ENCODE measurements at regions not wholly inside any gene's neighbourhood (a gene's known extent, or its start where the extent isn't known, plus 50 kb on each side); places are given as distances from the start of the nearest gene placed in this dataset.

- Histone ChIP-seq H3K27me3 (ENCODE audit: insufficient read depth, low read length) (no peaks in the 10 kb centered on the region), H3K27ac (ENCODE audit: low read depth, low read length) (no peak overlapping the region), H3K4me2 (ENCODE audit: low read length) (no peak overlapping the region), H3K9me3 (ENCODE audit: insufficient read depth, low read depth, low read length) (no peaks in the 10 kb centered on the region), H3K9ac (ENCODE audit: low read length) (no peak overlapping the region), H3K36me3 (ENCODE audit: insufficient read depth, low read length) (no peaks in the 10 kb centered on the region), H4K20me1 (ENCODE audit: insufficient read depth, low read length) (no peaks in the 10 kb centered on the region), H3K79me2 (ENCODE audit: insufficient read depth, low read length) (no peaks in the 10 kb centered on the region), H3K4me1 (ENCODE audit: insufficient read depth, low read length) (no peaks in the 10 kb centered on the region), H2AFZ (ENCODE audit: low read depth, low read length) (no peak overlapping the region), H3K4me3 (ENCODE audit: insufficient read depth, low read depth, low read length) (no peak overlapping the region)
- FAIRE-seq (no peak), DNase-seq (ENCODE audit: low read depth) (no peak)
- H3K36me3 Mint-ChIP-seq (ENCODE audit: low read depth, unreplicated experiment): no peaks in the 10 kb centered on the region
- H3K4me1 Mint-ChIP-seq (ENCODE audit: low read depth, unreplicated experiment): no peaks in the 10 kb centered on the region
- peaks cover 44% of the 10 kb centered on the region for H3K27me3 Mint-ChIP-seq (ENCODE audit: low read depth, unreplicated experiment)
- H3K9me3 Mint-ChIP-seq (ENCODE audit: unreplicated experiment): peaks cover 7% of the 10 kb centered on the region
- no peak for TF ChIP-seq CTCF (IDR thresholded peaks at IDR 0.05; ENCODE audit: insufficient read depth, low read depth, low read length)
- no peak for TF ChIP-seq EZH2 (IDR thresholded peaks at IDR 0.05; ENCODE audit: insufficient read depth, low read length)
- no peak overlapping the region for H3K27ac Mint-ChIP-seq (ENCODE audit: unreplicated experiment)
- H3K4me3 Mint-ChIP-seq (ENCODE audit: unreplicated experiment): no peak overlapping the region
These were observed 422.7 kb downstream of the MATN1 start for GRCh38 chr1:30300669-30301068.

- H3K9ac ChIP-seq (ENCODE audit: low read length): no peak overlapping the region
- no peak overlapping the region for H3K4me2 ChIP-seq (ENCODE audit: low read length)
- DNase-seq (ENCODE audit: low read depth) (no peak), FAIRE-seq (no peak)
- no peaks in the 10 kb centered on the region for H3K4me1 Mint-ChIP-seq (ENCODE audit: low read depth, unreplicated experiment)
- TF ChIP-seq CTCF (IDR thresholded peaks at IDR 0.05; ENCODE audit: insufficient read depth, low read depth, low read length): no peak
- no peak for TF ChIP-seq EZH2 (IDR thresholded peaks at IDR 0.05; ENCODE audit: insufficient read depth, low read length)
- no peaks in the 10 kb centered on the region for H3K4me1 ChIP-seq (ENCODE audit: insufficient read depth, low read length)
- peaks cover 10% of the 10 kb centered on the region for H3K9me3 Mint-ChIP-seq (ENCODE audit: unreplicated experiment)
- H3K27ac Mint-ChIP-seq (ENCODE audit: unreplicated experiment): no peak overlapping the region
- no peaks in the 10 kb centered on the region for H3K9me3 ChIP-seq (ENCODE audit: insufficient read depth, low read depth, low read length)
- no peak overlapping the region for H3K27ac ChIP-seq (ENCODE audit: low read depth, low read length)
- H3K36me3 ChIP-seq (ENCODE audit: insufficient read depth, low read length): no peaks in the 10 kb centered on the region
- peaks cover 43% of the 10 kb centered on the region for H3K27me3 Mint-ChIP-seq (ENCODE audit: low read depth, unreplicated experiment)
- no peaks in the 10 kb centered on the region for H4K20me1 ChIP-seq (ENCODE audit: insufficient read depth, low read length)
- no peak overlapping the region for H3K4me3 ChIP-seq (ENCODE audit: insufficient read depth, low read depth, low read length)
- H3K4me3 Mint-ChIP-seq (ENCODE audit: unreplicated experiment): no peak overlapping the region
- no peaks in the 10 kb centered on the region for H3K36me3 Mint-ChIP-seq (ENCODE audit: low read depth, unreplicated experiment)
- H3K79me2 ChIP-seq (ENCODE audit: insufficient read depth, low read length): no peaks in the 10 kb centered on the region
- no peaks in the 10 kb centered on the region for H3K27me3 ChIP-seq (ENCODE audit: insufficient read depth, low read length)
- H2AFZ ChIP-seq (ENCODE audit: low read depth, low read length): no peak overlapping the region
These were observed 424.0 kb downstream of the MATN1 start for GRCh38 chr1:30299393-30299792.

- Histone ChIP-seq H3K27me3 (ENCODE audit: insufficient read depth, low read length) (no peaks in the 10 kb centered on the region), H3K4me2 (ENCODE audit: low read length) (no peak overlapping the region), H3K9ac (ENCODE audit: low read length) (no peak overlapping the region), H3K36me3 (ENCODE audit: insufficient read depth, low read length) (no peaks in the 10 kb centered on the region), H3K27ac (ENCODE audit: low read depth, low read length) (no peak overlapping the region), H4K20me1 (ENCODE audit: insufficient read depth, low read length) (no peaks in the 10 kb centered on the region), H3K79me2 (ENCODE audit: insufficient read depth, low read length) (no peaks in the 10 kb centered on the region), H3K4me3 (ENCODE audit: insufficient read depth, low read depth, low read length) (no peak overlapping the region), H3K4me1 (ENCODE audit: insufficient read depth, low read length) (no peaks in the 10 kb centered on the region), H2AFZ (ENCODE audit: low read depth, low read length) (no peak overlapping the region), H3K9me3 (ENCODE audit: insufficient read depth, low read depth, low read length) (no peaks in the 10 kb centered on the region)
- H3K36me3 Mint-ChIP-seq (ENCODE audit: low read depth, unreplicated experiment): no peaks in the 10 kb centered on the region
- no peak overlapping the region for H3K4me3 Mint-ChIP-seq (ENCODE audit: unreplicated experiment)
- FAIRE-seq (no peak), DNase-seq (ENCODE audit: low read depth) (no peak)
- H3K27me3 Mint-ChIP-seq (ENCODE audit: low read depth, unreplicated experiment): peaks cover 40% of the 10 kb centered on the region
- TF ChIP-seq EZH2 (IDR thresholded peaks at IDR 0.05; ENCODE audit: insufficient read depth, low read length) (no peak), CTCF (IDR thresholded peaks at IDR 0.05; ENCODE audit: insufficient read depth, low read depth, low read length) (no peak)
- no peak overlapping the region for H3K27ac Mint-ChIP-seq (ENCODE audit: unreplicated experiment)
- no peaks in the 10 kb centered on the region for H3K4me1 Mint-ChIP-seq (ENCODE audit: low read depth, unreplicated experiment)
- peaks cover 12% of the 10 kb centered on the region for H3K9me3 Mint-ChIP-seq (ENCODE audit: unreplicated experiment)
These were observed 427.7 kb downstream of the MATN1 start for GRCh38 chr1:30295674-30296073.
